ENCODE measurements at regions not wholly inside any gene's neighbourhood (a gene's known extent, or its start where the extent isn't known, plus 50 kb on each side); places are given as distances from the start of the nearest gene placed in this dataset.

DNA sequence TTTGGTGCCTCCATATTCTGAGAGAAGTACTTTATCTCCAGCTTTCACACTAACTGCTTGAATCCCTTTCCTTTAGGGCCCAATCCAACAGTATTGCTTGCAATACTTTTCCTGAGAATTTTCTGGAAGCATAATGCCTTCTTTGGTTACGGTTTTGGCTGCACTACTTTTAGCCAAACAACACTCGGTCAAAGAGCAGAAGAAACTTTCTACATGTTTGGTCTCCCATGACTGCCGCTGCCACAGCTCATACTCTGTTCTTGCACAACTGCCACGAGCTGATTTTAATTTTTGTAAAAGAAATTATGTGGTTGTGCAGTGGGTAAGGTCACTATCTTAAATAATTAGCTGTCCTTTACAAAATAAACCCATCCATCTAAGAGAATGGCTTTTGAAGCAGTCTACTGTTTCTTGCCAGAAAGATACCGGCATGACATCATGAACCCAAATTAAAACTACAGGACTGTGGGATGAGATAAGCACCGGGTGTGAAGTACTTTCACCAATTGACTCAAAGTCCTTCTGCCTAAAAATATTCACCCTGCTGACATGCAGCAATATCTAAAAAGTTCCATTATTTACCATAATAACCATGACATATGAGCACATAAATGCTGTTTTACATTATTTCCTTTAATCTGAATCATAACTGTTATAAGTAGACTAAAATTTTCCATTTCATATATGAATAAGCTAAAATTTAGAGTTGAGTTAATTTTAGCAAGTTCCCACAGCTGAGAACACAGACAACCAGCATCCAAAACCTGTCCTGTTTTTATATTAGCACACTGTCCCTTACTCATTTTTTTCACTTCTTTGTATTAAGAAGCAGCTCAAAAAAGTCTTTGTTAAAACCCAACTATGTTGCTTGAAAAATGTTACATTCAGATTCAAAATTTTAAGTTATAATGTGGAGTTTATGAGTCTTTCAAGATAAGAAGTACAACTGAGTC is 1154.3 kb downstream of the EPHA3 start:
- H3K4me1 ChIP-seq = no peaks in the 10 kb centered on the region
- no peak for DNase-seq
- H3K36me3 ChIP-seq = no peaks in the 10 kb centered on the region
- H3K9me3 ChIP-seq = no peaks in the 10 kb centered on the region
- no peak overlapping the region for H3K4me3 ChIP-seq (ENCODE audit: low read depth, low read length)
- TF ChIP-seq, protein P1, sequence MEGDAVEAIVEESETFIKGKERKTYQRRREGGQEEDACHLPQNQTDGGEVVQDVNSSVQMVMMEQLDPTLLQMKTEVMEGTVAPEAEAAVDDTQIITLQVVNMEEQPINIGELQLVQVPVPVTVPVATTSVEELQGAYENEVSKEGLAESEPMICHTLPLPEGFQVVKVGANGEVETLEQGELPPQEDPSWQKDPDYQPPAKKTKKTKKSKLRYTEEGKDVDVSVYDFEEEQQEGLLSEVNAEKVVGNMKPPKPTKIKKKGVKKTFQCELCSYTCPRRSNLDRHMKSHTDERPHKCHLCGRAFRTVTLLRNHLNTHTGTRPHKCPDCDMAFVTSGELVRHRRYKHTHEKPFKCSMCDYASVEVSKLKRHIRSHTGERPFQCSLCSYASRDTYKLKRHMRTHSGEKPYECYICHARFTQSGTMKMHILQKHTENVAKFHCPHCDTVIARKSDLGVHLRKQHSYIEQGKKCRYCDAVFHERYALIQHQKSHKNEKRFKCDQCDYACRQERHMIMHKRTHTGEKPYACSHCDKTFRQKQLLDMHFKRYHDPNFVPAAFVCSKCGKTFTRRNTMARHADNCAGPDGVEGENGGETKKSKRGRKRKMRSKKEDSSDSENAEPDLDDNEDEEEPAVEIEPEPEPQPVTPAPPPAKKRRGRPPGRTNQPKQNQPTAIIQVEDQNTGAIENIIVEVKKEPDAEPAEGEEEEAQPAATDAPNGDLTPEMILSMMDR (IDR thresholded peaks at IDR 0.05; ENCODE audit: low read depth, low read length) = no peak
- no peaks in the 10 kb centered on the region for H3K27me3 ChIP-seq
